Left forelimb (tissue), 1 donor: ENCODE measurements at regions not wholly inside any gene's neighbourhood (a gene's known extent, or its start where the extent isn't known, plus 50 kb on each side); places are given as distances from the start of the nearest gene placed in this dataset.

Source experiments
- DNase-seq: peaks from one replicate; pipeline ENCODE4 v3.0.0-alpha.2; 2018; ENCODE audit warnings: low spot score

DNA sequence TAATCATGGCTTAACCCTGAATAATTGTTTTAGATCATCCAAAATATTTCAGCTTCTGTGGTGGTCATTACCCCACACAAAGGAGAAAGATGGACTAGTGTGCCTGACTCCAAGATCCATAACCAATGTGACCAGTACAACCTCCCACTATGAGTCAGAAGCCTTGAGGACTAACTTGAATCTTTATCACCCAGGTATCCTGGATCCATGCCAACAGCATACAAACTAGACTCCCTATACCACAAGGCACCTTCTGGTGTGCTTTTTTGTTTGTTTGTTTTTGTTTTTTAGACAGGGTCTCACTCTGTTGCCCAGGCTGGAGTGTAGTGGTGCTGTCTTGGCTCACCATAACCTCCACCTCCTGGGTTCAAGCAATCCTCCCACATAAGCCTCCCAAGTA is 317.7 kb downstream of the VPS13C start:
- no peak for DNase-seq

GRCh38 chr15:61736790-61737189 is 323.5 kb downstream of the VPS13C start:
- no peak for DNase-seq

- DNase-seq = no peak
Observed at GRCh38 chr15:61731099-61731498, 329.1 kb downstream of the VPS13C start.

DNA sequence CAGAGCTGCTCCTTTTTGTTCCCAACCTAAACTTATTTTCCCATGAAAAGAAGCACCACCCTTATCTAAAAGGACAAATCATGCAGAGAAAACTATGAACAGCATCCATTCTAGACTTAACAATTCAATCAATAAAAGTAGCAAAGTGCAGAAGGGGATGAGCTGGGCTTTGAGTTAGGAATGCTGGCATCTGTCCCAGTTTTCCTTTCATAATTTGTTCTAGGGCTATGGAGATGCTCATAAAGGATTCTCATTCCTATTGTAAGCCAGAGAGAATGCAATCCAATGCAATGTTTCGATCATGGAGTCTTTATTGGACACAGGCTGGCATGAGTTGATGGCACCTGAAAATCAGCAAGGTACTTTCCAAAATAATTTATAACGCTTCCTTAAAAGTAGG is 330.6 kb downstream of the VPS13C start:
- DNase-seq = no peak

DNA sequence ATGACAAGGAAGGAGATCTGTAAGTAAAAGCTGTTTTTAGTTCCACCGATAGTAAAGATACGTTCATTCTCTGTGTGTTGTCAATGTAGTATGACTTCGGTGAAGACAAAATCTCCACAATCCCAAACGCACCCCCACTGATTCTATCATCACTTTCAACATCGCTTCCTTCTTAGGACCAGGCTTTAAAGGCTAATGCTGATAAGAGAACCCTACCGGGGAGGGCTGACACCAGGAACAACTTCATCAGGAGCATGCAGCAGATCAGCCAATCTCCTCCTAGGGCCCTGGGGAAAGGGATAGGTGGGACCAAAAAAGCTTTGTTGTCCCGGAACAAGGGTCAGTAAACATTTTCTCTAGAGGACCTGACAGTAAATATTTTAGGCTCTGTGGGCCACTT is 334.1 kb downstream of the VPS13C start:
- DNase-seq = no peak

DNA sequence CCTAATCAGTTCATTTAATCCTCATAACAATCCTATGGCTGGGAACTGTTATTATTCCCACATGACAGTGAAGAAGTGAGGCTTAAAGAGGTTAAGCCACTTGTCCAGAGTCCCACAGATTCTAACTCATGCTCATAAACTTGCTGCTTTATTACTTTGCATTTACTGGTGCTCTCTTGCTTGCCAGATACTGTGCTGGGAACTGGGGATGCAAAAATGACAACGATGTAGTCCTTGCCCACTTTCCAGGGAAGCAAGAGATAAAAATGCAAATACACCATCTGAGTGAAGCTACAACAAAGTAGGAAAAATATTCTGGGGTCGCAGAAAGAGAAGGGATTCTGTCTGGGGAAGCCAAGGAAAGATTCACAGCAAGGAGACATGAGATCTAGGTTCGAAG is 335.0 kb downstream of the VPS13C start:
- DNase-seq = no peak

GRCh38 chr15:61724251-61724939 is 335.9 kb downstream of the VPS13C start:
- DNase-seq = no peak

DNA sequence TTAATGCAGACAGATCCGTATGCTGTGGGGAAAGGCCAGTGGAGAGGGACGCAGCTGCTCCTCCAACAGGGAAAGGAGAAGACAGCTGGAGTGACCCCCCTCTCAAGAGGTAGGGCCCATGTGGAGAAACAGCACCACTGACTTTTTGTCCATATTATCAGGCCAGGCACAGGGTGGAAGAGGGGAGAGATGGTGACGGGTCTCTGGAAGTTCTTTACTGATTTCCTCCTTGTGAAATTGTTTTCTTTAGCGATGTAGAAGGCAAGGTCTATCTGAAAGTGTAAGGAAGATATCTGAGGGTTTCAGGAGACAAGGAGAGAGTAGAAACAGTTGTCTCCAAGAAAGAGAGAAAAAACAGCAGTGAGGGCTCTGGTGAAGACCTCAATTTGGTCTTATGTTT is 338.8 kb downstream of the VPS13C start:
- no peak for DNase-seq

DNA sequence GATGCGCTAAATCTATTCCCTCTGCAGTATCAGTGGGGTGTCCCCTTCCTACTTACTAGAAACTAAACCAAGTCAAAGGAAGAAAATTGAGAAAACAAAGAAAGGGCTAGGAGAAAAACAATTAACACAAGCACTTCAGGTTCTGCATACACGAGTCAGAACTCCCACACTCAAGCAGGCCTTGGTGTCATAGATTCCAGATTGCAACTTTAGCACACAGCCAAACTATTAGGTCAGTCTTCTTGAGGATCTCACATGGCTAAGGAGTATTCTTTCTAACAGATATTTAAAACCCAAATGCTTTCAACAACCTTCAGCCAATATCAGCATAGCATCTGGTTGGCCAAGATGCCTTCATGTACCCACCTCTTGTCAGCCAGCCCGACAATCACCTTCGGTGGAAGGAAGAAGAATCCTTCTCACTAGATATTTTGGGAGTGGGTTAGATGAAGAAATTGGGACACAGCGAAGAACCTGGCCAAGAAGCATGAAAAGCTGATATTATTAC is 340.0 kb downstream of the VPS13C start:
- no peak for DNase-seq

GRCh38 chr15:61715082-61715481 is 345.2 kb downstream of the VPS13C start:
- DNase-seq = no peak

- no peak for DNase-seq
Observed at GRCh38 chr15:61712129-61712759, 348.0 kb downstream of the VPS13C start.

GRCh38 chr15:61702224-61703020 is 357.8 kb downstream of the VPS13C start:
- DNase-seq = no peak

GRCh38 chr15:61701455-61701854 is 358.8 kb downstream of the VPS13C start:
- DNase-seq = no peak

DNA sequence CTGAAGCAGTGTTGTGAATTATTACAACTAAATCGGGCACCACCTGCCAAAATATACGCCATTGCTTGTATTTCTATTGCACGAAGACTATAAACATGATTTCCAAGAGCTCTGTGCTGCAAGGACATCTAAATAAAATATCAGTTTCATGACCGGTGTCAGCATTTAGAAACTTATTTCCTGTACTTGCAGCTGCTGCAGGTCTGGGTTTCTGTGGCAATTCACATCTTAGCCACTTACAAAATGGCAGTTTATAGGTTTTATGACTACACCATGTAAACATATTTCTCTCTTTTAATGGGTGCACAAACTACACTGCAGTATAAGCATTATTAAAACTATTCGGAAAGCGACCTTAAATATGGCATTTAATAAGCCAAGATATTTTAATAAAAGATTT is 359.4 kb downstream of the VPS13C start:
- DNase-seq = no peak

GRCh38 chr15:61697796-61698195 is 362.5 kb downstream of the VPS13C start:
- DNase-seq = no peak

- DNase-seq = no peak
Observed at GRCh38 chr15:61689067-61689466, 371.2 kb downstream of the VPS13C start.

DNA sequence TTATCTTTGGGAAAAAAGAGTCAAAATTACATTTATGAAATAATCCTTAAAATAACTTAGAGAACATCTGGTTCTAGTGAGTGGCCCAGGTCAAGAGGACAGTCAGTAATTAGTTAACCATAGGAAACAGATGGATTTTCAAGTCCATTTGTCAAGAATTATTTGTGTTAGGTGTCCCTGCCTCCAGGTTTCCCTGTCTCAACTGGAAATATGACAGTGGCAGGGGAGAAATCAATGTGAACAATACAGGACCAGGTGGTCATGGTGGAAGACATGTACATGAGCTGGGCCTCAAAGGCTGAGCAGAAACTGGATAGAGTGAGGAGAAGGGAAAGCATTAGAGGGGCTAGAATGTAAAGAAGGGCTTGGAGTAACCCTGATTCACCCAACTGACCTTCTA is 372.6 kb downstream of the VPS13C start:
- DNase-seq = no peak

GRCh38 chr15:61687124-61687523 is 373.1 kb downstream of the VPS13C start:
- no peak for DNase-seq

GRCh38 chr15:61685971-61686370 is 374.3 kb downstream of the VPS13C start:
- DNase-seq = no peak

DNA sequence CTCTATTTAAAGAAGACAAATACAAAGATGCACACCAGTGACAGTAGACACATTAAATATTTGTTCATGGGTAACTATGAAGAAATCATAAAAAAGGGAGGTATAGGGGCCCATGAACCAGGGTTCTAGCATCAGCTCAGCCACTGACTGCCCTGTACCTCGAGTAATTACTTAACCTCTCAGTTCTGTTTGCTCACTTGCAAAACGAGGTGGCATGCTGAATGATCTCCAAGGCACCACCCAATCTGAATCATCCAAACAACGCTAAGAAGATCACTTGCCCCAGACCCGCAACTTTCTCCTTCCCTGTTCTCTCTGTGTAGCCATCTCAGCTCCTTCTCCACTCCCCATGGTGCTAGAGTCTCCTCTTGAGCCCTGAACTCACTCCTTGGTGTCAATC is 374.7 kb downstream of the VPS13C start:
- DNase-seq = no peak

GRCh38 chr15:61684749-61685467 is 375.3 kb downstream of the VPS13C start:
- DNase-seq = no peak
